ENCODE measurements at regions not wholly inside any gene's neighbourhood (a gene's known extent, or its start where the extent isn't known, plus 50 kb on each side); places are given as distances from the start of the nearest gene placed in this dataset.

GRCh38 chr2:126766295-126766968, 110.5 kb downstream of the GYPC start:
- no peak overlapping the region for H3K4me3 Mint-ChIP-seq

GRCh38 chr2:126766969-126767296, 111.0 kb downstream of the GYPC start:
- H3K4me1 Mint-ChIP-seq = peaks cover 2% of the 10 kb centered on the region
- H3K9me3 Mint-ChIP-seq = no peaks in the 10 kb centered on the region
- H3K36me3 Mint-ChIP-seq = no peaks in the 10 kb centered on the region
- H3K27me3 Mint-ChIP-seq = peaks cover 15% of the 10 kb centered on the region
- H3K4me3 Mint-ChIP-seq = no peak overlapping the region
- DNase-seq (ENCODE audit: low spot score in 2 of 2) = no peak
- H3K27ac Mint-ChIP-seq = no peak overlapping the region
- ATAC-seq (ENCODE audit: low read depth) = no peak

More at GRCh38 chr2:126766295-126766968, 110.5 kb downstream of the GYPC start:
- Mint-ChIP-seq H3K36me3 (no peaks in the 10 kb centered on the region), H3K27me3 (peaks cover 13% of the 10 kb centered on the region), H3K4me1 (peaks cover 2% of the 10 kb centered on the region), H3K9me3 (no peaks in the 10 kb centered on the region), H3K27ac (no peak overlapping the region)
- ATAC-seq (ENCODE audit: low read depth) (no peak), DNase-seq (ENCODE audit: low spot score in 2 of 2) (no peak)

DNA sequence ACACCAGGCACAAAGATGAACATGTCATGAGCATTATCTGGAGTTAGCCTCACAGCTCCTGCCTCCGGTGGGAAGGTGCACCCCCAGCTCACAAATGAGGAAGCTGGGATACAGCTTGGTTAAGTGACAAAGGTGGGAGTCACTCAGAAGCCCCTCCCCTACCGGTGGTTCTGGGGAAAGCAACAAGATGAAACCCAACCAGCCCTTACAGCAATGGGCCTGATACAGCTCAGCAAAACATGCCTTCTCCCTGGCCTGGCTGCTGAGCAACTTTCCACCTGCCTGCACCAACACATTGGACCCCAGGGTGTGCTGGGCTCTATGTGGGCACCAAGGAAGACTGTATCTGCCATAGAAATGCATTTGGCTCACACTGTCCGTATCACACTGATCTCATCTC, 113.2 kb downstream of the GYPC start:
- DNase-seq (ENCODE audit: low spot score in 2 of 2) (no peak), ATAC-seq (ENCODE audit: low read depth) (no peak)
- Mint-ChIP-seq H3K4me3 (no peak overlapping the region), H3K27ac (no peak overlapping the region), H3K9me3 (no peaks in the 10 kb centered on the region), H3K36me3 (no peaks in the 10 kb centered on the region), H3K4me1 (no peaks in the 10 kb centered on the region), H3K27me3 (peaks cover 14% of the 10 kb centered on the region)

DNA sequence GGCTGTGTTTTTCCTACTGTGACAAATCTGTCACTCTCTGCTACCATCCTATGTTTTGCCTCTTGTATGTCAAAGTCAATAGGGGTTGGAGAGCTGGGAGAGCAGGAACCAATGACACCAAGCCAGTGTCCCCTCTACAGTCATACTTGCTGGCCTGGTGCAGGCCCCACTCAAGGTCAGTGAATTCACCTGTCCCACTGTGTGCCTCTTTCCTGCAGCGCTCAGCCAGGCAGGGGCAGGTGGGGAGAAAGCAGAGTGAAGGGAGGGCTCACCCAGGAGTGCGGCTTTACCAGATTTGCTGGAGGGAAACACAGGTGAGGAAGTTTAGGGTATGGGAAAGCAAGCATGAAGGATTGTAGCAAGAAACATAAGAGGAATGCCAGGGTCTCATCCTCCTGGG, 114.5 kb downstream of the GYPC start:
- Mint-ChIP-seq H3K36me3 (no peaks in the 10 kb centered on the region), H3K4me1 (no peaks in the 10 kb centered on the region), H3K4me3 (no peak overlapping the region), H3K9me3 (no peaks in the 10 kb centered on the region), H3K27me3 (peaks cover 16% of the 10 kb centered on the region), H3K27ac (no peak overlapping the region)
- no peak for ATAC-seq (ENCODE audit: low read depth)
- DNase-seq (ENCODE audit: low spot score in 2 of 2) = no peak

- DNase-seq (ENCODE audit: low spot score in 2 of 2) (no peak), ATAC-seq (ENCODE audit: low read depth) (no peak)
- no peaks in the 10 kb centered on the region for H3K9me3 Mint-ChIP-seq
- H3K4me1 Mint-ChIP-seq = peaks cover 2% of the 10 kb centered on the region
- H3K4me3 Mint-ChIP-seq = no peak overlapping the region
- peaks cover 17% of the 10 kb centered on the region for H3K27me3 Mint-ChIP-seq
- H3K27ac Mint-ChIP-seq = no peak overlapping the region
- H3K36me3 Mint-ChIP-seq = no peaks in the 10 kb centered on the region
Measured at GRCh38 chr2:126771094-126771493, 115.1 kb downstream of the GYPC start.

DNA sequence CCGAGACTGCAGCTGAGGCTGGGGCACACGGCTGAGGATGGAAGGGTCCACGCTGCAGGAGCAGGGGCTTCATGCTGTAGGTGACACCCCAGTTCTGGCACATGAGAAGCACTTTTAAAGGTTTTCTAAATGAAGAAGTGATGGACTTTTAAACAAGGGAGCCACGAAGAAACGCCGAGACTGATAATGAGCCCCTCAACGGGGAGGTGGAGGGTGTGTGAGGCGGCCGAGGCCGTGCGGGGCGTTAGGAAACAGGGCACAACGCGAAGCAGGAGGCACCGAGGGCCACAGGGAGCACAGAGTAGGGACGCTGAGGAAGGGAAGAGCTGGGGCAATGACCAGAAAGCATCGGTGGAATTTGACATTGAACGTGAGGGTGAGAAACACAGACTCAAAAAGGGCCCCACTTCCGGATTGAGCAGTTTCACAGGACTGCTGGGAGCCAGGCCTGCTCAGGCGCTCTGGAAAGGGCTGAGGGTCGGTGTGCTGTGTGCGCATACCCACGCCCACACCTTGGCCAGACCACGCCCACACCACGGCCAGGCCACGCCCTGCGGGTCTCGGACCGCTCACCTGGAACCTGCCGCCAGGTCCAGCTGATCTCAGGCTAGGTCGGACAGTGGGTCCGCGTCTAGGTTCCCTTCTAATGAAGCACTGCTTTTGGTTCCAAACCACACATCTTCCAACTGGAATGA, 115.7 kb downstream of the GYPC start:
- ATAC-seq (ENCODE audit: low read depth) = no peak
- no peaks in the 10 kb centered on the region for H3K36me3 Mint-ChIP-seq

GRCh38 chr2:126774290-126774689, 118.3 kb downstream of the GYPC start:
- H3K36me3 Mint-ChIP-seq = no peaks in the 10 kb centered on the region
- no peak for ATAC-seq (ENCODE audit: low read depth)
- H3K9me3 Mint-ChIP-seq = no peaks in the 10 kb centered on the region
- H3K4me3 Mint-ChIP-seq = no peak overlapping the region
- H3K4me1 Mint-ChIP-seq = peaks cover 7% of the 10 kb centered on the region
- H3K27me3 Mint-ChIP-seq = peaks cover 22% of the 10 kb centered on the region
- DNase-seq (ENCODE audit: low spot score in 2 of 2) = no peak
- no peak overlapping the region for H3K27ac Mint-ChIP-seq

More for the DNA sequence above, 115.7 kb downstream of the GYPC start:
- no peaks in the 10 kb centered on the region for H3K9me3 Mint-ChIP-seq
- no peak overlapping the region for H3K4me3 Mint-ChIP-seq
- H3K27ac Mint-ChIP-seq = no peak overlapping the region
- no peak for DNase-seq (ENCODE audit: low spot score in 2 of 2)
- peaks cover 2% of the 10 kb centered on the region for H3K4me1 Mint-ChIP-seq
- peaks cover 17% of the 10 kb centered on the region for H3K27me3 Mint-ChIP-seq

DNA sequence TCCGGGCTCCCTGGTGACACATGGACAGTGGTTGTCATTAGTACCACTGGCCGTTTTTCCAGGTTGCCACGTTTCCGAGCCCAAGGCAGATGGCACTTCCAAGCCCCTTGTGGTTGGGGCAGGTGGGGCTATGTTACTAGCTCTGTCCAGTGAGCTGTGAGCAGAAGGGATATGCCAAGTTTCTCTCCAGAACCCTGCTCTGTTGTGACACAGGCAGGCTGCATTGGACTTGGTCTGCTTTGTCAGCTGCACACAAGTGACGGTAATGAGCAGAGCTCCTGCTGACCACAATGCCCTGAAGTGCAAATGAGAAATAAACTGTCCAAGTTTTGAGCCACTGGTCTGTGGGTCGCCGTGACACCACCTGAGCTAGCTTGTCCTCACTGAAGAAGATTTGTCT, 118.8 kb downstream of the GYPC start:
- H3K9me3 Mint-ChIP-seq = no peaks in the 10 kb centered on the region
- H3K4me3 Mint-ChIP-seq = no peak overlapping the region
- H3K27ac Mint-ChIP-seq = no peak overlapping the region
- no peak for DNase-seq (ENCODE audit: low spot score in 2 of 2)
- no peak for ATAC-seq (ENCODE audit: low read depth)
- H3K27me3 Mint-ChIP-seq = peaks cover 20% of the 10 kb centered on the region
- peaks cover 7% of the 10 kb centered on the region for H3K4me1 Mint-ChIP-seq
- H3K36me3 Mint-ChIP-seq = no peaks in the 10 kb centered on the region

DNA sequence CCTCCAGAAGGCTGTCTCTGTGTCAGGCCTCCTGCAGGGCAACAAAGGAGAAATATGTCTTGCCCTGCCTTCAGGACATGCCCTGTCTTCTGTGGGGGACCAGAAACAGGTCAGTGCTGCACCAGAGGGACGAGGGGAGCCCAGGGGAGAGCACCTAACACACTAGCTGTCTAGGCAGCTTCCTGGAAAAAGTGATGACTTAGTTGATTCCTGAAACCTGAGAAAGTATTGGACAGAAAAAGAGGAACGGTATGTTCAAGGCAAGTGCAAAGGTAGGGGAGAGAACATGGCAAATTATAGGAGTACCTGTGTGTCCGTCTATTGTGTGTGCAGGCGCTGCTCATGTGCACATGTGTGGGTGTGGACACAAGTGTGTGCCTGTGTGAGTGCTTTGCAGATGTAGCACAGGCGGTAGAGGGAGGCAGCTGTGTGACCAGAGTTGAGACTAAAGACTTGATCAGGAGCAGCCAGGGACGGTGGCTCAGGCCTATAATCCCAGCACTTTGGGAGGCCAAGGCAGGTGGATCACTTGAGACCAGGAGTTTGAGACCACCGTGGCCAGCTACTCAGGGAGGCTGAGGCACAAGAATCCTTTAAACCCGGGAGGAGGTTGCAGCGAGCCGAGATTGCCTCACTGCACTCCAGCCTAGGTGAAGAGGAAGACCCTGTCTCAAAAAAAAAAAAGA, 119.5 kb downstream of the GYPC start:
- Mint-ChIP-seq H3K4me3 (peak overlapping the region; percentile 74), H3K27ac (no peak overlapping the region), H3K27me3 (peaks cover 20% of the 10 kb centered on the region), H3K36me3 (no peaks in the 10 kb centered on the region), H3K4me1 (peaks cover 7% of the 10 kb centered on the region), H3K9me3 (no peaks in the 10 kb centered on the region)
- no peak for DNase-seq (ENCODE audit: low spot score in 2 of 2)
- no peak for ATAC-seq (ENCODE audit: low read depth)

DNA sequence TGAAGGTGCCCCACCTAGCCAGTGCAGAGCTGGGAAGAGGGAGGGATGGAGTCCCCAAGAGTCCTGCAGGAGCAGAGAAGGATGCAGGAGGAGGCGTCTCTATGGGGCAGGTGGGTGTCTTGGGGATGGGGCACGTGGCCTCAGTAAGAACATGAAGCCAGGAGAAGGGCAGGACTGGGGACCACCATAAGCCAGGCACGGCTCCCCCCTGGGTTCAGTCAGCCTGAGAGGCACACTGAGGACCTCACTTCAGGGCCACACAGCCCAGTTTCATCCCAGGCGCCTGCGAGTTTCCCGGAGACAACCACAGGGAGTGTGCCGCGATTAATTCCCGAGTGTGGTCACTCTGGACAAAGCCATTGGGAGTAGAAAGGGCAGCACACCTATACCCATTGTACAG, 120.3 kb downstream of the GYPC start:
- no peak for ATAC-seq (ENCODE audit: low read depth)
- peaks cover 17% of the 10 kb centered on the region for H3K27me3 Mint-ChIP-seq
- H3K36me3 Mint-ChIP-seq = no peaks in the 10 kb centered on the region
- DNase-seq (ENCODE audit: low spot score in 2 of 2) = no peak
- no peak overlapping the region for H3K27ac Mint-ChIP-seq
- peaks cover 7% of the 10 kb centered on the region for H3K4me1 Mint-ChIP-seq
- peak overlapping the region; percentile 74 for H3K4me3 Mint-ChIP-seq
- no peaks in the 10 kb centered on the region for H3K9me3 Mint-ChIP-seq

GRCh38 chr2:126776692-126777619, 121.0 kb downstream of the GYPC start:
- H3K27ac Mint-ChIP-seq = no peak overlapping the region
- no peaks in the 10 kb centered on the region for H3K9me3 Mint-ChIP-seq
- peaks cover 7% of the 10 kb centered on the region for H3K4me1 Mint-ChIP-seq
- peak; percentile 59 to 75 for DNase-seq (ENCODE audit: low spot score in 2 of 2)
- H3K27me3 Mint-ChIP-seq = peaks cover 18% of the 10 kb centered on the region
- peak; percentile 86 for ATAC-seq (ENCODE audit: low read depth)
- peak overlapping the region; percentile 86 for H3K4me3 Mint-ChIP-seq
- no peaks in the 10 kb centered on the region for H3K36me3 Mint-ChIP-seq

DNA sequence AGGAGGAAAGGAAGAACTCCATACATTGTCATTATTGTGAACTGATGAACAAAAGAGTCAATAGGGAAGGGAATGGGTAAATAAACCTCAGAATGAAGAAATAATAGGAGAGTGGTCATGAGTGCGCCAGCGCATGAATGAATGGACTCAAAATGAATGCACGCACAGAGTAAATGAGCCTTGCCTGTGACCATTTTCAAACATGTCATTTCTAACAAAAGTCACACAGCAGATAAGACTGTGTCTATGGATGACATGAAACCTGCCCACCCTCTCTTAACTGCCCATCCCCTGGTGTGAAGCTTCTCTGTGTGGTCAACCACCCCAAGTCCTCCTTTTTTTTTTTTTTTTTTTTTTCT, 121.1 kb upstream of the TEX51 start:
- ATAC-seq (ENCODE audit: low read depth) = no peak

GRCh38 chr2:126778561-126779501, 119.9 kb upstream of the TEX51 start:
- Mint-ChIP-seq H3K27ac (no peak overlapping the region), H3K4me1 (peaks cover 7% of the 10 kb centered on the region), H3K9me3 (no peaks in the 10 kb centered on the region), H3K27me3 (peaks cover 20% of the 10 kb centered on the region), H3K36me3 (no peaks in the 10 kb centered on the region), H3K4me3 (no peak overlapping the region)
- ATAC-seq (ENCODE audit: low read depth) (no peak), DNase-seq (ENCODE audit: low spot score in 2 of 2) (no peak)

More for the DNA sequence above, 121.1 kb upstream of the TEX51 start:
- DNase-seq (ENCODE audit: low spot score in 2 of 2) = no peak
- peaks cover 7% of the 10 kb centered on the region for H3K4me1 Mint-ChIP-seq
- H3K27me3 Mint-ChIP-seq = peaks cover 20% of the 10 kb centered on the region
- no peak overlapping the region for H3K27ac Mint-ChIP-seq
- no peaks in the 10 kb centered on the region for H3K9me3 Mint-ChIP-seq
- peak overlapping the region; percentile 86 for H3K4me3 Mint-ChIP-seq
- H3K36me3 Mint-ChIP-seq = no peaks in the 10 kb centered on the region
